WTC11 (cell line): ENCODE measurements at regions not wholly inside any gene's neighbourhood (a gene's known extent, or its start where the extent isn't known, plus 50 kb on each side); places are given as distances from the start of the nearest gene placed in this dataset.

ENCODE experiments used
- ATAC-seq: fragments of 200-7000 bp; cut with Tn5 transposase; 2 replicates; pipeline ENCODE4 v1.10.0; 2021; ENCODE audit warnings: mild to moderate bottlenecking, moderate library complexity
- CTCF ChIA-PET: fragments of 300-600 bp; sonication (Branson Sonifier 250); formaldehyde crosslinking; loops from one replicate; lab custom pipeline; 2021; ENCODE audit warnings: antibody characterized with exemption; lab: Charles Lee
- POLR2A ChIA-PET: fragments of 350-600 bp; sonication (Branson Sonifier 250); formaldehyde crosslinking; loops from one replicate; lab custom pipeline; 2021; ENCODE audit warnings: antibody characterized with exemption; lab: Charles Lee
- DNase-seq: peaks from one replicate; pipeline ENCODE4 v3.0.0; 2021; ENCODE audit warnings: low spot score
- H3K27ac Mint-ChIP-seq: 2 replicates; pipeline ENCODE4 v1.8.0; 2021; ENCODE audit warnings: mixed read lengths
- H3K27me3 Mint-ChIP-seq: 2 replicates; pipeline ENCODE4 v1.8.0; 2021; ENCODE audit warnings: low read depth, mild to moderate bottlenecking, moderate library complexity, mixed read lengths
- H3K36me3 Mint-ChIP-seq: 2 replicates; pipeline ENCODE4 v1.8.0; 2021; ENCODE audit warnings: mixed read lengths
- H3K4me1 Mint-ChIP-seq: 2 replicates; pipeline ENCODE4 v1.8.0; 2022; ENCODE audit warnings: mixed read lengths
- H3K4me3 Mint-ChIP-seq: 2 replicates; pipeline ENCODE4 v1.8.0; 2021; ENCODE audit warnings: mild to moderate bottlenecking, moderate library complexity, mixed read lengths
- H3K9me3 Mint-ChIP-seq: 2 replicates; pipeline ENCODE4 v1.8.0; 2021; ENCODE audit warnings: mixed read lengths
- CDX4 ChIP-seq: fragments of 250-450 bp; sonication (Bioruptor Pico); IDR thresholded peaks from 2 replicates; pipeline ENCODE4 v1.9.0; 2021; ENCODE audit warnings: moderate library complexity, mild to moderate bottlenecking, inconsistent platforms, borderline replicate concordance
- EMX1 ChIP-seq: fragments of 250-450 bp; sonication (Bioruptor Pico); IDR thresholded peaks from 2 replicates; pipeline ENCODE4 v1.8.0; 2021; ENCODE audit warnings: mild to moderate bottlenecking
- FOXJ3 ChIP-seq: sonication (generic); formaldehyde crosslinking; IDR thresholded peaks from 2 replicates; pipeline ENCODE4 v1.9.0; 2021; ENCODE audit warnings: missing genetic modification reagents, mild to moderate bottlenecking, borderline replicate concordance
- GABPB1 ChIP-seq: sonication (generic); formaldehyde crosslinking; IDR thresholded peaks from 2 replicates; pipeline ENCODE4 v1.8.1; 2023; ENCODE audit warnings: mild to moderate bottlenecking, missing genetic modification reagents
- NR2C2 ChIP-seq: sonication (generic); formaldehyde crosslinking; IDR thresholded peaks from 2 replicates; pipeline ENCODE4 v1.8.0; 2022; ENCODE audit warnings: mild to moderate bottlenecking, missing genetic modification reagents
- OVOL2 ChIP-seq: fragments of 250-450 bp; sonication (Bioruptor Pico); IDR thresholded peaks from 2 replicates; pipeline ENCODE4 v1.9.0; 2021; ENCODE audit warnings: mild to moderate bottlenecking, borderline replicate concordance
- PREB ChIP-seq: sonication (generic); formaldehyde crosslinking; IDR thresholded peaks from 2 replicates; pipeline ENCODE4 v1.8.1; 2022; ENCODE audit warnings: mild to moderate bottlenecking, missing genetic modification reagents, moderate library complexity, borderline replicate concordance
- PRRX2 ChIP-seq: fragments of 250-450 bp; sonication (Bioruptor Pico); IDR thresholded peaks from 2 replicates; pipeline ENCODE4 v1.8.0; 2021; ENCODE audit warnings: mild to moderate bottlenecking
- SMAD4 ChIP-seq: sonication (generic); formaldehyde crosslinking; IDR thresholded peaks from 2 replicates; pipeline ENCODE4 v1.8.0; 2022; ENCODE audit warnings: mild to moderate bottlenecking, missing genetic modification reagents
- USF1 ChIP-seq: sonication (generic); formaldehyde crosslinking; IDR thresholded peaks from 2 replicates; pipeline ENCODE4 v1.8.0; 2022; ENCODE audit warnings: mild to moderate bottlenecking, missing genetic modification reagents
- USF2 ChIP-seq: sonication (generic); formaldehyde crosslinking; IDR thresholded peaks from 2 replicates; pipeline ENCODE4 v1.8.1; 2023; ENCODE audit warnings: mild to moderate bottlenecking, missing genetic modification reagents, moderate library complexity
- ZNF138 ChIP-seq: sonication (generic); formaldehyde crosslinking; conservative IDR thresholded peaks from 2 replicates; pipeline ENCODE4 v1.8.1; 2022; ENCODE audit warnings: mild to moderate bottlenecking, moderate library complexity, missing genetic modification reagents
- ZNF396 ChIP-seq: fragments of 250-450 bp; sonication (Bioruptor Pico); IDR thresholded peaks from 2 replicates; pipeline ENCODE4 v1.8.0; 2021; ENCODE audit warnings: mild to moderate bottlenecking, moderate library complexity, borderline replicate concordance
- ZNF425 ChIP-seq: fragments of 250-450 bp; sonication (Bioruptor Pico); conservative IDR thresholded peaks from 2 replicates; pipeline ENCODE4 v1.9.0; 2021; ENCODE audit warnings: mild to moderate bottlenecking
- TF ChIP-seq, protein P1 (sequence below): sonication (generic); formaldehyde crosslinking; conservative IDR thresholded peaks from 2 replicates; pipeline ENCODE4 v1.8.1; 2023; ENCODE audit warnings: mild to moderate bottlenecking, low read depth, missing genetic modification reagents, moderate library complexity
- TF ChIP-seq, protein P2 (sequence below): sonication (generic); formaldehyde crosslinking; IDR thresholded peaks from 2 replicates; pipeline ENCODE4 v1.8.0; 2022; ENCODE audit warnings: mild to moderate bottlenecking, missing genetic modification reagents
- TF ChIP-seq, protein P3 (sequence below): sonication (generic); formaldehyde crosslinking; IDR thresholded peaks from 2 replicates; pipeline ENCODE4 v1.8.1; 2023; ENCODE audit warnings: mild to moderate bottlenecking, missing genetic modification reagents

DNA sequence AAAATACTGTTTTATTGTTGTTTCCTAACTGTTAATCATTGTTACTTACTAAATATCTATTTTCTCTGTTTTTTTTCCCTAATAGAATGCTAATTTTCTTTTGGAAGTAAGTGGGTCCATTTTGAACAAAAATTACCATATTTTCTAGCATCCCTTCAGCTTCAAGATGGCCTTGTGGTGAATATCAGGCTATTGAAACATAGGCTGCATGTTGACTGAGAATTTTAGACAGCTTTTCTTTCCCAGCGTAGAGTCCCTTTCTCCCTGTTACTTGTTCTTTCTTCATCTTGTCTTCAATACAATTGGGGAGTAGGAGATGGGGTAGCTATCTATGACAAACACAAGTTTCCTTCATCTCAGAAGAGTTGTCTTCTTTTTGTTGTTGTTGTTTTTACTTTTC is 397.0 kb downstream of the DOK5 start:
- Mint-ChIP-seq H3K27me3 (peaks cover 5% of the 10 kb centered on the region), H3K36me3 (peaks cover 53% of the 10 kb centered on the region)
- ATAC-seq, result no peak
- CTCF ChIA-PET, result no interaction called here
- POLR2A ChIA-PET, result no interaction called here
- TF ChIP-seq ZNF396 (CRISPR knock-in tag), result no peak
- TF ChIP-seq, all 79 proteins: peak for 0
- peaks cover 74% of the 10 kb centered on the region for H3K9me3 Mint-ChIP-seq
- no peak overlapping the region for H3K27ac Mint-ChIP-seq
- no peak for DNase-seq
- no peak overlapping the region for H3K4me3 Mint-ChIP-seq
- no peaks in the 10 kb centered on the region for H3K4me1 Mint-ChIP-seq

GRCh38 chr20:54869765-54870164 is 394.4 kb downstream of the DOK5 start:
- Mint-ChIP-seq H3K27ac (no peak overlapping the region), H3K36me3 (peaks cover 60% of the 10 kb centered on the region), H3K27me3 (peaks cover 5% of the 10 kb centered on the region), H3K4me3 (no peak overlapping the region), H3K4me1 (no peaks in the 10 kb centered on the region), H3K9me3 (peaks cover 81% of the 10 kb centered on the region)
- ATAC-seq (no peak), DNase-seq (no peak)
- ChIA-PET CTCF (no interaction called here), POLR2A (no interaction called here)
- no peak for TF ChIP-seq OVOL2
- TF ChIP-seq, protein P1, sequence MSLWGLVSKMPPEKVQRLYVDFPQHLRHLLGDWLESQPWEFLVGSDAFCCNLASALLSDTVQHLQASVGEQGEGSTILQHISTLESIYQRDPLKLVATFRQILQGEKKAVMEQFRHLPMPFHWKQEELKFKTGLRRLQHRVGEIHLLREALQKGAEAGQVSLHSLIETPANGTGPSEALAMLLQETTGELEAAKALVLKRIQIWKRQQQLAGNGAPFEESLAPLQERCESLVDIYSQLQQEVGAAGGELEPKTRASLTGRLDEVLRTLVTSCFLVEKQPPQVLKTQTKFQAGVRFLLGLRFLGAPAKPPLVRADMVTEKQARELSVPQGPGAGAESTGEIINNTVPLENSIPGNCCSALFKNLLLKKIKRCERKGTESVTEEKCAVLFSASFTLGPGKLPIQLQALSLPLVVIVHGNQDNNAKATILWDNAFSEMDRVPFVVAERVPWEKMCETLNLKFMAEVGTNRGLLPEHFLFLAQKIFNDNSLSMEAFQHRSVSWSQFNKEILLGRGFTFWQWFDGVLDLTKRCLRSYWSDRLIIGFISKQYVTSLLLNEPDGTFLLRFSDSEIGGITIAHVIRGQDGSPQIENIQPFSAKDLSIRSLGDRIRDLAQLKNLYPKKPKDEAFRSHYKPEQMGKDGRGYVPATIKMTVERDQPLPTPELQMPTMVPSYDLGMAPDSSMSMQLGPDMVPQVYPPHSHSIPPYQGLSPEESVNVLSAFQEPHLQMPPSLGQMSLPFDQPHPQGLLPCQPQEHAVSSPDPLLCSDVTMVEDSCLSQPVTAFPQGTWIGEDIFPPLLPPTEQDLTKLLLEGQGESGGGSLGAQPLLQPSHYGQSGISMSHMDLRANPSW (CRISPR knock-in tag), result no peak
- no peak for TF ChIP-seq ZNF425 (CRISPR knock-in tag)

- Mint-ChIP-seq H3K36me3 (peaks cover 74% of the 10 kb centered on the region), H3K27me3 (peaks cover 11% of the 10 kb centered on the region), H3K27ac (no peak overlapping the region), H3K4me1 (no peaks in the 10 kb centered on the region), H3K4me3 (no peak overlapping the region), H3K9me3 (peaks cover 85% of the 10 kb centered on the region)
- POLR2A ChIA-PET, result no interaction called here
- TF ChIP-seq PREB (CRISPR knock-in tag) (no peak), USF1 (CRISPR knock-in tag) (no peak), GABPB1 (CRISPR knock-in tag) (no peak), USF2 (CRISPR knock-in tag) (no peak), EMX1 (no peak), NR2C2 (CRISPR knock-in tag) (no peak), FOXJ3 (no peak), PRRX2 (CRISPR knock-in tag) (no peak), ZNF138 (CRISPR knock-in tag) (no peak), SMAD4 (CRISPR knock-in tag) (no peak), CDX4 (CRISPR knock-in tag) (no peak)
- TF ChIP-seq, protein P1 (CRISPR knock-in tag), result no peak
- TF ChIP-seq, protein P2, sequence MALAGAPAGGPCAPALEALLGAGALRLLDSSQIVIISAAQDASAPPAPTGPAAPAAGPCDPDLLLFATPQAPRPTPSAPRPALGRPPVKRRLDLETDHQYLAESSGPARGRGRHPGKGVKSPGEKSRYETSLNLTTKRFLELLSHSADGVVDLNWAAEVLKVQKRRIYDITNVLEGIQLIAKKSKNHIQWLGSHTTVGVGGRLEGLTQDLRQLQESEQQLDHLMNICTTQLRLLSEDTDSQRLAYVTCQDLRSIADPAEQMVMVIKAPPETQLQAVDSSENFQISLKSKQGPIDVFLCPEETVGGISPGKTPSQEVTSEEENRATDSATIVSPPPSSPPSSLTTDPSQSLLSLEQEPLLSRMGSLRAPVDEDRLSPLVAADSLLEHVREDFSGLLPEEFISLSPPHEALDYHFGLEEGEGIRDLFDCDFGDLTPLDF, result no peak
- TF ChIP-seq, protein P3, sequence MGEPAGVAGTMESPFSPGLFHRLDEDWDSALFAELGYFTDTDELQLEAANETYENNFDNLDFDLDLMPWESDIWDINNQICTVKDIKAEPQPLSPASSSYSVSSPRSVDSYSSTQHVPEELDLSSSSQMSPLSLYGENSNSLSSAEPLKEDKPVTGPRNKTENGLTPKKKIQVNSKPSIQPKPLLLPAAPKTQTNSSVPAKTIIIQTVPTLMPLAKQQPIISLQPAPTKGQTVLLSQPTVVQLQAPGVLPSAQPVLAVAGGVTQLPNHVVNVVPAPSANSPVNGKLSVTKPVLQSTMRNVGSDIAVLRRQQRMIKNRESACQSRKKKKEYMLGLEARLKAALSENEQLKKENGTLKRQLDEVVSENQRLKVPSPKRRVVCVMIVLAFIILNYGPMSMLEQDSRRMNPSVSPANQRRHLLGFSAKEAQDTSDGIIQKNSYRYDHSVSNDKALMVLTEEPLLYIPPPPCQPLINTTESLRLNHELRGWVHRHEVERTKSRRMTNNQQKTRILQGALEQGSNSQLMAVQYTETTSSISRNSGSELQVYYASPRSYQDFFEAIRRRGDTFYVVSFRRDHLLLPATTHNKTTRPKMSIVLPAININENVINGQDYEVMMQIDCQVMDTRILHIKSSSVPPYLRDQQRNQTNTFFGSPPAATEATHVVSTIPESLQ (CRISPR knock-in tag), result no peak
- ATAC-seq (no peak), DNase-seq (no peak)
- CTCF ChIA-PET, result no interaction called here
Observed at GRCh38 chr20:54865273-54865672, 389.9 kb downstream of the DOK5 start.
